BLaER1 treated with 17β-estradiol and CSF1 and Interleukin-3, amounts not matched to agents 10 nM and 100 nM (cell line): ENCODE measurements at regions not wholly inside any gene's neighbourhood (a gene's known extent, or its start where the extent isn't known, plus 50 kb on each side); places are given as distances from the start of the nearest gene placed in this dataset.

Experiments
- H3K27ac ChIP-seq, 11 experiments: shearing (Covaris generic); formaldehyde crosslinking; 2 replicates each; pipeline ENCODE4 v1.8.1; 2022
- H3K27me3 ChIP-seq, 11 experiments: shearing (Covaris generic); formaldehyde crosslinking; 2 replicates each; pipeline ENCODE4 v1.8.1; 2022
- H3K36me3 ChIP-seq, 11 experiments: shearing (Covaris generic); formaldehyde crosslinking; 2 replicates each; pipeline ENCODE4 v1.8.1; 2022
- H3K4me1 ChIP-seq, 10 experiments: shearing (Covaris generic); formaldehyde crosslinking; 2 replicates each; pipeline ENCODE4 v1.8.1; 2022
- H3K4me2 ChIP-seq, 11 experiments: shearing (Covaris generic); formaldehyde crosslinking; 2 replicates each; pipeline ENCODE4 v1.8.1; 2022
- H3K4me3 ChIP-seq, 10 experiments: shearing (Covaris generic); formaldehyde crosslinking; 2 replicates each; pipeline ENCODE4 v1.8.1; 2022
- H3K9ac ChIP-seq, 11 experiments: shearing (Covaris generic); formaldehyde crosslinking; 2 replicates each; pipeline ENCODE4 v1.8.1; 2022
- H3K9me3 ChIP-seq, 11 experiments: shearing (Covaris generic); formaldehyde crosslinking; replicated peaks in 1 of 11; 2 replicates each; pipeline ENCODE4 v1.8.1; 2022
- H4K20me1 ChIP-seq, 11 experiments: shearing (Covaris generic); formaldehyde crosslinking; 2 replicates each; pipeline ENCODE4 v1.8.1; 2022
- Cebpa-rat ChIP-seq, 11 experiments: shearing (Covaris generic); IDR thresholded peaks; 2 replicates each; pipeline ENCODE4 v1.8.1; 2022

- Histone ChIP-seq H4K20me1 (no peaks in the 10 kb centered on the region), H3K36me3 (no peaks in the 10 kb centered on the region), H3K9ac (no peak overlapping the region), H3K27me3 (no peaks in the 10 kb centered on the region), H3K4me3 (no peak overlapping the region), H3K4me1 (no peaks in the 10 kb centered on the region), H3K9me3 (no peaks in the 10 kb centered on the region), H3K27ac (no peak overlapping the region), H3K4me2 (no peak overlapping the region)
- TF ChIP-seq Cebpa-rat (IDR thresholded peaks at IDR 0.05): no peak
These were observed 731.4 kb downstream of the FAT4 start for GRCh38 chr4:126046081-126046614.

GRCh38 chr4:126047114-126047513, 732.4 kb downstream of the FAT4 start:
- H3K4me3 ChIP-seq: no peak overlapping the region
- no peak for TF ChIP-seq Cebpa-rat (IDR thresholded peaks at IDR 0.05)
- no peaks in the 10 kb centered on the region for H3K36me3 ChIP-seq
- no peaks in the 10 kb centered on the region for H4K20me1 ChIP-seq
- H3K9me3 ChIP-seq: no peaks in the 10 kb centered on the region
- no peak overlapping the region for H3K4me2 ChIP-seq
- no peak overlapping the region for H3K9ac ChIP-seq
- no peaks in the 10 kb centered on the region for H3K27me3 ChIP-seq
- H3K4me1 ChIP-seq: no peaks in the 10 kb centered on the region
- H3K27ac ChIP-seq: no peak overlapping the region

- H3K4me2 ChIP-seq: no peak overlapping the region
- no peak for TF ChIP-seq Cebpa-rat (IDR thresholded peaks at IDR 0.05)
- no peak overlapping the region for H3K9ac ChIP-seq
- H3K4me1 ChIP-seq: no peaks in the 10 kb centered on the region
- no peaks in the 10 kb centered on the region for H3K27me3 ChIP-seq
- no peak overlapping the region for H3K4me3 ChIP-seq
- H3K36me3 ChIP-seq: no peaks in the 10 kb centered on the region
- no peaks in the 10 kb centered on the region for H3K9me3 ChIP-seq
- no peak overlapping the region for H3K27ac ChIP-seq
- no peaks in the 10 kb centered on the region for H4K20me1 ChIP-seq
These were observed 737.1 kb downstream of the FAT4 start for GRCh38 chr4:126051689-126052424.

GRCh38 chr4:126056116-126056650, 741.4 kb downstream of the FAT4 start:
- TF ChIP-seq Cebpa-rat (IDR thresholded peaks at IDR 0.05): no peak

GRCh38 chr4:126057371-126057770, 742.6 kb downstream of the FAT4 start:
- no peak overlapping the region for H3K4me3 ChIP-seq
- no peaks in the 10 kb centered on the region for H3K36me3 ChIP-seq
- no peaks in the 10 kb centered on the region for H3K27me3 ChIP-seq
- H4K20me1 ChIP-seq: no peaks in the 10 kb centered on the region
- H3K9me3 ChIP-seq: no peaks in the 10 kb centered on the region
- no peak for TF ChIP-seq Cebpa-rat (IDR thresholded peaks at IDR 0.05)
- no peak overlapping the region for H3K4me2 ChIP-seq
- no peaks in the 10 kb centered on the region for H3K4me1 ChIP-seq
- H3K9ac ChIP-seq: no peak overlapping the region
- no peak overlapping the region for H3K27ac ChIP-seq

More at GRCh38 chr4:126056116-126056650, 741.4 kb downstream of the FAT4 start:
- no peaks in the 10 kb centered on the region for H4K20me1 ChIP-seq
- no peak overlapping the region for H3K4me2 ChIP-seq
- H3K36me3 ChIP-seq: no peaks in the 10 kb centered on the region
- H3K4me3 ChIP-seq: no peak overlapping the region
- no peak overlapping the region for H3K27ac ChIP-seq
- H3K9me3 ChIP-seq: no peaks in the 10 kb centered on the region
- no peaks in the 10 kb centered on the region for H3K4me1 ChIP-seq
- H3K9ac ChIP-seq: no peak overlapping the region
- no peaks in the 10 kb centered on the region for H3K27me3 ChIP-seq

- no peaks in the 10 kb centered on the region for H3K9me3 ChIP-seq
- no peak overlapping the region for H3K4me2 ChIP-seq
- H3K4me3 ChIP-seq: no peak overlapping the region
- H4K20me1 ChIP-seq: no peaks in the 10 kb centered on the region
- no peaks in the 10 kb centered on the region for H3K27me3 ChIP-seq
- no peak overlapping the region for H3K9ac ChIP-seq
- TF ChIP-seq Cebpa-rat (IDR thresholded peaks at IDR 0.05): no peak
- no peaks in the 10 kb centered on the region for H3K4me1 ChIP-seq
- no peaks in the 10 kb centered on the region for H3K36me3 ChIP-seq
- H3K27ac ChIP-seq: no peak overlapping the region
These were observed 743.8 kb downstream of the FAT4 start for GRCh38 chr4:126058596-126058995.

- Histone ChIP-seq H3K36me3 (no peaks in the 10 kb centered on the region), H3K27ac (no peak overlapping the region), H3K4me2 (no peak overlapping the region), H3K27me3 (no peaks in the 10 kb centered on the region), H3K4me1 (no peaks in the 10 kb centered on the region), H3K9me3 (no peaks in the 10 kb centered on the region), H3K9ac (no peak overlapping the region), H4K20me1 (no peaks in the 10 kb centered on the region), H3K4me3 (no peak overlapping the region)
- no peak for TF ChIP-seq Cebpa-rat (IDR thresholded peaks at IDR 0.05)
These were observed 746.9 kb downstream of the FAT4 start for GRCh38 chr4:126061655-126062054.

GRCh38 chr4:126065016-126065415, 750.3 kb downstream of the FAT4 start:
- Histone ChIP-seq H3K4me2 (no peak overlapping the region), H3K27ac (no peak overlapping the region), H4K20me1 (no peaks in the 10 kb centered on the region), H3K4me1 (no peaks in the 10 kb centered on the region), H3K9ac (no peak overlapping the region), H3K36me3 (no peaks in the 10 kb centered on the region), H3K27me3 (no peaks in the 10 kb centered on the region), H3K9me3 (no peaks in the 10 kb centered on the region), H3K4me3 (no peak overlapping the region)
- TF ChIP-seq Cebpa-rat (IDR thresholded peaks at IDR 0.05): no peak

GRCh38 chr4:126071346-126072333, 756.9 kb downstream of the FAT4 start:
- Histone ChIP-seq H3K9ac (no peak overlapping the region), H3K4me1 (no peaks in the 10 kb centered on the region), H3K9me3 (no peaks in the 10 kb centered on the region), H4K20me1 (no peaks in the 10 kb centered on the region), H3K4me2 (no peak overlapping the region), H3K36me3 (no peaks in the 10 kb centered on the region), H3K27ac (no peak overlapping the region; a peak in 1 of 22 replicates), H3K27me3 (no peaks in the 10 kb centered on the region), H3K4me3 (no peak overlapping the region)
- TF ChIP-seq Cebpa-rat (IDR thresholded peaks at IDR 0.05): no peak
